SH-SY5Y (cell line): ENCODE measurements at regions not wholly inside any gene's neighbourhood (a gene's known extent, or its start where the extent isn't known, plus 50 kb on each side); places are given as distances from the start of the nearest gene placed in this dataset.

Source experiments
- GATA2 ChIP-seq: IDR thresholded peaks from 2 replicates; pipeline ENCODE4 v1.6.1; 2011; ENCODE audit warnings: mild to moderate bottlenecking, low read depth, low read length
- GATA3 ChIP-seq: IDR thresholded peaks from 2 replicates; pipeline ENCODE4 v1.6.1; 2011; ENCODE audit warnings: low read depth, mild to moderate bottlenecking, low read length, moderate library complexity

DNA sequence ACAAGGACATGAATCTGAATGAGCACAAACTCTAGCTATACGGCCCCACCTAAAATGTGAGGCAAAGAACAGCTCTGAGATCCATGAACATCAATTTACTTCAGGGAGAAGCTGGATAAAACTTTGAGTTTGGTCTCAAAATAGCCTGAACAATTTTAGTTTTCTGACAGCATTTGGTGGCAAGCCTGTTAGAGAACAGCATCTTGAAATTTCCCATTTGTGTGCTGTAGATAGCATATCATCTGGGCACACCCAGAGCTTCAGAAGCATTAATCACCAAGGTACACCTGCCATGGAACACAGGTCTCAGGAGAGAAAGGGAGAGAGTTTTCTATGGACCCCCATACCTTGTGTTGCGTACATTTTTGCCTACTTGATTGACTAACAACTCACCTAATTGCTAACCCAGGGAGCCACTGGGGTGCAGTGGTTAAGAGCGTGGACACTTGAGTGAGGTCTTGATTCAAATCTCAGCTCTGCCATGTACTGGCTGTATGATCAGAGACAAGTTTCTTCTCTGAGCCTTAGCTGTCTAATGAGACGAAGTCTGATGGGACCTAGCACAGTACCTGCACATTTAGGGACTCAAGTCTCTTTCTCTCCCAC is 264.9 kb downstream of the PIK3R1 start:
- no peak for TF ChIP-seq GATA3
- no peak for TF ChIP-seq GATA2
